Right lobe of liver (tissue), 6 donors: ENCODE measurements at regions not wholly inside any gene's neighbourhood (a gene's known extent, or its start where the extent isn't known, plus 50 kb on each side); places are given as distances from the start of the nearest gene placed in this dataset.

Source experiments
- ATAC-seq, 4 donors: fragments of 200-7000 bp; cut with Tn5 transposase; one replicate each; pipeline ENCODE4 v1.9.1; 2020; ENCODE audit warnings: mild to moderate bottlenecking in 4 of 4, moderate library complexity in 4 of 4
- DNase-seq, 3 donors: peaks; one replicate each; pipeline ENCODE4 v3.0.0-alpha.2; 2020
- H3K27ac ChIP-seq, 3 donors: fragments of 200-600 bp; one replicate each; pipeline ENCODE4 v1.8.0; 2022
- H3K27me3 ChIP-seq, 2 donors: fragments of 200-600 bp; one replicate each; pipeline ENCODE4 v1.8.0; 2022
- H3K36me3 ChIP-seq, 4 donors: fragments of 200-600 bp; sonication (generic) in 1 of 4; one replicate each; pipeline versions ENCODE4 v1.5.1 to v1.8.0; 2017 to 2022; ENCODE audit warnings: control low read depth in 1 of 4
- H3K4me1 ChIP-seq, 4 donors: fragments of 200-600 bp; sonication (generic) in 1 of 4; one replicate each; pipeline versions ENCODE4 v1.5.1 to v1.8.0; 2017 to 2022; ENCODE audit warnings: control low read depth in 1 of 4
- H3K4me3 ChIP-seq, 3 donors: fragments of 200-600 bp; one replicate each; pipeline ENCODE4 v1.8.0; 2022
- H3K9me3 ChIP-seq, 4 donors: fragments of 200-600 bp; sonication (generic) in 1 of 4; one replicate each; pipeline versions ENCODE4 v1.5.1 to v1.8.0; 2017 to 2022; ENCODE audit warnings: control low read depth in 1 of 4
- CTCF ChIP-seq, 4 donors: fragments of 200-600 bp in 3 of 4; fragments of 450-650 bp in 1 of 4; IDR thresholded peaks; one replicate each; pipeline versions ENCODE4 v1.5.1 to v1.8.0; 2016 to 2022; ENCODE audit warnings: antibody characterized with exemption in 4 of 4, mild to moderate bottlenecking in 2 of 4
- POLR2A ChIP-seq: fragments of 450-650 bp; IDR thresholded peaks from one replicate; pipeline ENCODE4 v1.6.1; 2017; ENCODE audit warnings: antibody characterized with exemption, mild to moderate bottlenecking
- WGBS: methylation state at CpG from one replicate; pipeline ENCODE4 v1.1.6; 2018; ENCODE audit warnings: low coverage, low lambda C conversion rate; ENCODE audit not compliant: insufficient coverage; ENCODE audit errors: missing lambda C conversion rate; 5-methylcytosine and 5-hydroxymethylcytosine counted together
- intact Hi-C, 2 donors: fragments of 100-400 bp; cut with DNase I; formaldehyde crosslinking; loops; one replicate each; pipeline versions ENCODE4 v1.11.2 to v1.14.1; 2022
- donor health status: DM: no; HTN: yes; CAD: no.
- donor health status: DM: no; HTN: no; CAD: no.
- donor health status: DM: no; HTN: no; CAD: no.
- donor health status: DM: no; HTN: yes; CAD: no.
- donor health status: DM: no; HTN: yes; CAD: no.

GRCh38 chr6:115854866-115855665 is 205.6 kb downstream of the FRK start:
- DNase-seq (no peak), ATAC-seq (no peak)
- H3K27ac ChIP-seq: no peak overlapping the region
- no peaks in the 10 kb centered on the region for H3K4me1 ChIP-seq
- intact Hi-C loops: no loop called here
- H3K36me3 ChIP-seq: no peaks in the 10 kb centered on the region
- no peaks in the 10 kb centered on the region for H3K27me3 ChIP-seq
- H3K9me3 ChIP-seq: no peaks in the 10 kb centered on the region
- H3K4me3 ChIP-seq: no peak overlapping the region
- 88% methylated on average over 1 of the region's 34 CpGs for WGBS
- no peak for TF ChIP-seq POLR2A
- no peak for TF ChIP-seq CTCF (IDR thresholded peaks at IDR 0.05)

GRCh38 chr6:115847671-115848070 is 213.0 kb downstream of the FRK start:
- intact Hi-C loops: no loop called here
- Histone ChIP-seq H3K4me3 (no peak overlapping the region), H3K27ac (no peak overlapping the region), H3K9me3 (no peaks in the 10 kb centered on the region), H3K36me3 (no peaks in the 10 kb centered on the region), H3K27me3 (no peaks in the 10 kb centered on the region), H3K4me1 (no peaks in the 10 kb centered on the region)
- no peak for ATAC-seq
- no peak for TF ChIP-seq CTCF (IDR thresholded peaks at IDR 0.05)
- DNase-seq: no peak

GRCh38 chr6:115843945-115844344 is 216.7 kb downstream of the FRK start:
- ATAC-seq (no peak), DNase-seq (no peak)
- Histone ChIP-seq H3K9me3 (no peaks in the 10 kb centered on the region), H3K27ac (no peak overlapping the region), H3K27me3 (no peaks in the 10 kb centered on the region), H3K36me3 (no peaks in the 10 kb centered on the region), H3K4me1 (no peaks in the 10 kb centered on the region), H3K4me3 (no peak overlapping the region)
- intact Hi-C loops: no loop called here
- TF ChIP-seq POLR2A: no peak
- no peak for TF ChIP-seq CTCF (IDR thresholded peaks at IDR 0.05)

GRCh38 chr6:115842338-115842737 is 218.4 kb downstream of the FRK start:
- Histone ChIP-seq H3K9me3 (no peaks in the 10 kb centered on the region), H3K27ac (no peak overlapping the region), H3K4me3 (no peak overlapping the region), H3K27me3 (no peaks in the 10 kb centered on the region), H3K36me3 (no peaks in the 10 kb centered on the region), H3K4me1 (peaks cover 0 to 6% (median 0%) of the 10 kb centered on the region in 4 donors)
- DNase-seq: no peak
- intact Hi-C loops: no loop called here
- 69% methylated on average over 3 of the region's 3 CpGs for WGBS
- no peak for ATAC-seq
- TF ChIP-seq POLR2A: no peak
- TF ChIP-seq CTCF (IDR thresholded peaks at IDR 0.05): no peak
